ENCODE measurements at regions not wholly inside any gene's neighbourhood (a gene's known extent, or its start where the extent isn't known, plus 50 kb on each side); places are given as distances from the start of the nearest gene placed in this dataset.
"Not testable (repeated sequence)": the region's sequence is repeated elsewhere in the genome, so short reads cannot be mapped to it uniquely, and the experiment has no call there.

DNA sequence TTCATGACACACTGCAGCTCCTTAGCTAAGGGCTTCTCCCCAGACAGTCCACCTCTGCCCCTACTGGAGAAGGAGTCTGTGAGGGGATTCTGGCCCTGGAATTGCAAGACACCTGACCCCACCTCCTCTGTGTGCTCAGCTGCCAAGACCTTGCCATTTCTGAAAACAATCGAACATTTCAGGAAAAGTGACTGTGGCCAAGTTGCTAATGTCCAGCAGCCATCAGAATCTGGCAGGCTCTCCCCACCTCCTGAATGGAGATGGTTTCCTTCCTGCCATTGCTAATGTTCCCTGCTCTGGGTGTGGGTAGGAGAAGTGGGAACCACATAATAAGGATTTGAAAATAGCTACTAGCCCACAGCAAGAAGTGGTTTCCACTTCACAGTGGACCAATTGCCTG is 127.2 kb upstream of the ALX4 start:
- Histone ChIP-seq H2BK20ac (ENCODE audit: low read depth, low read length, poor library complexity, severe bottlenecking) (no peak overlapping the region), H4K8ac (replicated peaks; ENCODE audit: insufficient read length, low read depth, low read length) (no peak overlapping the region), H4K5ac (ENCODE audit: insufficient read length, low read depth, low read length) (no peak overlapping the region), H3K27ac (ENCODE audit: insufficient read length, low read depth, low read length) (no peak overlapping the region), H3K9ac (ENCODE audit: extremely low read depth, insufficient read length, low read length) (no peak overlapping the region), H3K4ac (ENCODE audit: low read depth, low read length) (no peak overlapping the region), H3K23ac (ENCODE audit: insufficient read length, low read depth, low read length) (no peak overlapping the region), H3K79me1 (ENCODE audit: insufficient read depth, low read depth, low read length, poor library complexity, severe bottlenecking) (no peaks in the 10 kb centered on the region), H3K23me2 (ENCODE audit: insufficient read length, low read depth, low read length, poor library complexity, severe bottlenecking) (no peaks in the 10 kb centered on the region), H3K27me3 (ENCODE audit: insufficient read depth, low read length) (no peaks in the 10 kb centered on the region), H2AK5ac (ENCODE audit: insufficient read length, low read length) (no peak overlapping the region), H4K91ac (ENCODE audit: insufficient read length, low read depth, low read length) (no peak overlapping the region), H4K20me1 (ENCODE audit: control insufficient read depth, insufficient read depth, insufficient read length) (no peaks in the 10 kb centered on the region), H2AFZ (ENCODE audit: low read length) (no peak overlapping the region), H2BK12ac (ENCODE audit: insufficient read length, low read depth, low read length) (no peak overlapping the region), H3K14ac (ENCODE audit: insufficient read depth, low read length) (no peak overlapping the region), H2BK120ac (ENCODE audit: low read depth, low read length, poor library complexity, severe bottlenecking) (no peak overlapping the region), H2BK15ac (ENCODE audit: low read depth, low read length) (no peak overlapping the region), H3K56ac (ENCODE audit: insufficient read length, low read depth, low read length) (no peak overlapping the region), H3K79me2 (ENCODE audit: insufficient read depth, low read length) (no peaks in the 10 kb centered on the region), H3T11ph (ENCODE audit: low read length) (no peak overlapping the region), H2BK5ac (ENCODE audit: insufficient read length, low read length) (no peak overlapping the region), H3K4me1 (ENCODE audit: insufficient read depth, low read length) (no peaks in the 10 kb centered on the region), H3K9me3 (ENCODE audit: control insufficient read depth, low read depth, low read length) (no peaks in the 10 kb centered on the region), H3K18ac (ENCODE audit: insufficient read length, low read depth, low read length) (no peak overlapping the region), H3K4me2 (ENCODE audit: insufficient read depth, insufficient read length, low read length) (no peak overlapping the region)
- no peaks in the 10 kb centered on the region for H3K36me3 Mint-ChIP-seq (ENCODE audit: insufficient read depth in 1 of 3, low read depth in 3 of 3)
- TF ChIP-seq CTCF (conservative IDR thresholded peaks at IDR 0.05): no peak
- no peak overlapping the region for H3K4me3 Mint-ChIP-seq
- no CpG with 5 or more reads among the region's 1 CpG for WGBS (ENCODE audit: extremely low coverage, insufficient read length, low lambda C conversion rate)
- peaks cover 64% of the 10 kb centered on the region for H3K27me3 Mint-ChIP-seq (ENCODE audit: low read depth)
- peaks cover 1 to 13% of the 10 kb centered on the region in 2 experiments; a peak in 3 of 5 replicates for H3K9me3 Mint-ChIP-seq
- H3K4me1 Mint-ChIP-seq: no peaks in the 10 kb centered on the region
- DNase-seq: no peak
- H3K27ac Mint-ChIP-seq: no peak overlapping the region

DNA sequence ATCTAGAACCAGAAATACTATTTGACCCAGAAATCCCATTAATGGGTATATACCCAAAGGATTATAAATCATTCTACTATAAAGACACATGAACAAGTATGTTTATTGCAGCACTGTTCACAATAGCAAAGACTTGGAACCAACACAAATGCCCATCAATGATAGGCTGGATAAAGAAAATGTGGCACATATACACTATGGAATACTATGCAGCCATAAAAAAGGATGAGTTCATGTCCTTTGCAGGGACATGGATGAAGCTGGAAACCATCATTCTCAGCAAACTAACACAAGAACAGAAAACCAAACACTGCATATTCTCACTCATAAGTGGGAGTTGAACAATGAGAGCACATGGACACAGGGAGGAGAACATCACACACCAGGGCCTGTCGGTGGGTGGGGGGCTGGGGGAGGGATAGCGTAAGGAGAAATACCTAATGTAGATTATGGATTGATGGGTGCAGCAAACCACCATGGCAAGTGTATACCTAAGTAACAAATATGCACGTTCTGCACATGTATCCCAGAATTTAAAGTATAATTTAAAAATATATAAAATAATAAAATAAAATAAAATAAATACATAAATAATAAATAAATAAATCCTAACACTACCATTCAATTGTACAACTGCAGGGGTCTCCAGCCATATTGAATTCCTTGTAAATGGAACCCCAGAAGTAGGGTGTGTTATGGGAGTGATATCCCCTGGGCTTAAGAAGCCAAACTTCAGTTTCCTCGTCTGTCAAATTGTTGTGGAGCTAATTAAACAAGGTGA is 122.4 kb upstream of the CD82 start:
- H2BK5ac ChIP-seq (ENCODE audit: insufficient read length, low read length); H4K91ac ChIP-seq (ENCODE audit: insufficient read length, low read depth, low read length): not testable (repeated sequence)
- WGBS (ENCODE audit: extremely low coverage, insufficient read length, low lambda C conversion rate): no CpG with 5 or more reads among the region's 4 CpGs

More for the DNA sequence above, 122.4 kb upstream of the CD82 start:
- peaks cover 30% of the 10 kb centered on the region for H3K27me3 Mint-ChIP-seq (ENCODE audit: low read depth)
- not testable (repeated sequence) for H3K79me2 ChIP-seq (ENCODE audit: insufficient read depth, low read length); H4K8ac ChIP-seq (replicated peaks; ENCODE audit: insufficient read length, low read depth, low read length); H4K5ac ChIP-seq (ENCODE audit: insufficient read length, low read depth, low read length); H3K14ac ChIP-seq (ENCODE audit: insufficient read depth, low read length); H2AK5ac ChIP-seq (ENCODE audit: insufficient read length, low read length); H2BK15ac ChIP-seq (ENCODE audit: low read depth, low read length); H3K23ac ChIP-seq (ENCODE audit: insufficient read length, low read depth, low read length); H3K27me3 ChIP-seq (ENCODE audit: insufficient read depth, low read length); H3K27ac Mint-ChIP-seq; H3K18ac ChIP-seq (ENCODE audit: insufficient read length, low read depth, low read length); H2BK12ac ChIP-seq (ENCODE audit: insufficient read length, low read depth, low read length); H4K20me1 ChIP-seq (ENCODE audit: control insufficient read depth, insufficient read depth, insufficient read length); H2BK120ac ChIP-seq (ENCODE audit: low read depth, low read length, poor library complexity, severe bottlenecking); H3K23me2 ChIP-seq (ENCODE audit: insufficient read length, low read depth, low read length, poor library complexity, severe bottlenecking); H3T11ph ChIP-seq (ENCODE audit: low read length); DNase-seq; H3K9ac ChIP-seq (ENCODE audit: extremely low read depth, insufficient read length, low read length); H2AFZ ChIP-seq (ENCODE audit: low read length); H3K9me3 ChIP-seq (ENCODE audit: control insufficient read depth, low read depth, low read length); H2BK20ac ChIP-seq (ENCODE audit: low read depth, low read length, poor library complexity, severe bottlenecking); H3K4me2 ChIP-seq (ENCODE audit: insufficient read depth, insufficient read length, low read length); H3K56ac ChIP-seq (ENCODE audit: insufficient read length, low read depth, low read length); H3K4me3 Mint-ChIP-seq; H3K27ac ChIP-seq (ENCODE audit: insufficient read length, low read depth, low read length); H3K4ac ChIP-seq (ENCODE audit: low read depth, low read length); H3K36me3 Mint-ChIP-seq (ENCODE audit: insufficient read depth in 1 of 3, low read depth in 3 of 3); H3K79me1 ChIP-seq (ENCODE audit: insufficient read depth, low read depth, low read length, poor library complexity, severe bottlenecking); H3K4me1 ChIP-seq (ENCODE audit: insufficient read depth, low read length)
- H3K4me1 Mint-ChIP-seq: peaks cover 16 to 21% of the 10 kb centered on the region in 2 experiments
- peaks cover 10 to 19% of the 10 kb centered on the region in 2 experiments for H3K9me3 Mint-ChIP-seq
